Activated T-cell treated with anti-CD3 and anti-CD28 coated beads, Interleukin-2, amount 50 U/mL, for 4 hours (primary cell): ENCODE measurements at regions not wholly inside any gene's neighbourhood (a gene's known extent, or its start where the extent isn't known, plus 50 kb on each side); places are given as distances from the start of the nearest gene placed in this dataset.
"Not testable (repeated sequence)": the region's sequence is repeated elsewhere in the genome, so short reads cannot be mapped to it uniquely, and the experiment has no call there.

ENCODE experiments used
- ATAC-seq, 2 donors: fragments of 200-7000 bp; cut with Tn5 transposase; one replicate each; pipeline ENCODE4 v1.10.0; 2021
- DNase-seq: peaks from one replicate; pipeline ENCODE4 v3.0.0-alpha.2; 2020
- H3K27me3 Mint-ChIP-seq: one replicate; pipeline ENCODE4 v1.8.0; 2021; ENCODE audit warnings: low read depth, mixed read lengths
- H3K36me3 Mint-ChIP-seq: one replicate; pipeline ENCODE4 v1.8.0; 2022; ENCODE audit warnings: mixed read lengths; ENCODE audit not compliant: insufficient read depth
- H3K4me1 Mint-ChIP-seq: one replicate; pipeline ENCODE4 v1.8.0; 2021; ENCODE audit warnings: low read depth, mixed read lengths
- H3K4me3 Mint-ChIP-seq: one replicate; pipeline ENCODE4 v1.8.0; 2021; ENCODE audit warnings: mild to moderate bottlenecking, moderate library complexity, mixed read lengths
- H3K9me3 Mint-ChIP-seq: one replicate; pipeline ENCODE4 v1.8.0; 2021; ENCODE audit warnings: mixed read lengths

DNA sequence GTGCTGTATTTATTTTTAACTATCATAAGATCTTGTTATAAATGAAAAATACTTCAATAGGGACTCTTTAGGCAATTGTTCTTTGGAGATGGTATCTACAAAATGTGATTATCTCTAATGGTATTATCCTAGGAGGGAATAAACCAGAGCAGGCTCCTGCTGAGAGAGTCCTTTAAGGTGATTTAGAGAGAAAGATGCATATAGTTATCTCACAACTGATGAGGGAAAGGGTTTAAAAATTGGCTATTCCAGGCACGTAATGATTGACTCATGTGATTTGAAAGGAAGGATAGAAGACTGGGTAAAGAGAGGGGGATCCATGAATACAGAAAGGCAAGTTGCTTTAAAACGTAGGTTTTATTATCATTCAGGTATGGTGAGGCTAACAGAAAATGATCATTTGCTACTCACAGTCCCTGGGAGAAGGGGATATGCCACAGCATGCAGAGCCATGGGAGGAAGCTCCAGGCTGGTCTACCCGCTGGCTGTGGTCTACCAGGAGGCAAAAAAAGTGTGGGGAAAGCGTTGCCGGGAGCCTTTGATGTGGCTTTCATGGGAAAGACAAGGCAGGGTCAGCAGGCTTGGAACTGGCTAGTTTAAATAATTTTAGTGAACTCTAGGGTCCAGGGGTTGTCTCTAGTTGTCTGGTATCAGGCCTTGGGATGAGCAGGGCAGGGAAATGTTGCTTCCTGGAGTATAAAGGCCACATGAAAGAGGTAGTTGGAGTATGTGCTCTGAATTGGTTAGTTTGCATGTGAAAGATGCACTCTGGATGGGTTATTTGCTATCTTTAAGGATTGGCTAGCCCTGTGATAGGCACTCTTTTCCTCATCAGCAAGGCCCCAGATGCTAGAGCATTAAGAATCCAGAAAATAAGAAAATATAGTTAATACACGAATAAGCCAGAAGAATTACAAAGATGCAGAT, 798.4 kb upstream of the GRM7 start:
- H3K4me3 Mint-ChIP-seq: no peak overlapping the region
- H3K9me3 Mint-ChIP-seq: no peaks in the 10 kb centered on the region
- ATAC-seq (no peak), DNase-seq (no peak)
- no peaks in the 10 kb centered on the region for H3K4me1 Mint-ChIP-seq
- H3K36me3 Mint-ChIP-seq: no peaks in the 10 kb centered on the region
- no peaks in the 10 kb centered on the region for H3K27me3 Mint-ChIP-seq

DNA sequence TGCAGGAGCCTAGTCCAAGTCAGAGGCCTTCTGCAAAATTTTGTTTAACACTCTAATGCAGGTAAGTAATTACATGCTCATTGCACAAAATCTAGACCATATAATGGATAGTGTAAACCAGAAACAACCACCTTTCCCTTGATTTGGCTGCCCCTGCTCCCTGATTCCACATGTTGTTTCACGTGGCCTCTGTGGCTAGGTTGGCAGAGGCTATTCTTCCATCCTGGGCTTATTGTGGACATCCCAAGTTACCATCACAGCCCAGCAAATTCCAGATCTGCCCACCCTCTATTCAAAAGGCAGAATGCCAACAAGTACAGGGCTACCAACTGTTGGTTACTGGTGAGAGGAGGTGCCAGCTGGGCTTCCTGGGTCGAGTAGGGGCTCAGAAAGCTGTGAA, 794.5 kb upstream of the GRM7 start:
- DNase-seq (no peak), ATAC-seq (no peak)
- no peaks in the 10 kb centered on the region for H3K27me3 Mint-ChIP-seq
- no peaks in the 10 kb centered on the region for H3K4me1 Mint-ChIP-seq
- no peak overlapping the region for H3K4me3 Mint-ChIP-seq
- no peaks in the 10 kb centered on the region for H3K36me3 Mint-ChIP-seq
- no peaks in the 10 kb centered on the region for H3K9me3 Mint-ChIP-seq

DNA sequence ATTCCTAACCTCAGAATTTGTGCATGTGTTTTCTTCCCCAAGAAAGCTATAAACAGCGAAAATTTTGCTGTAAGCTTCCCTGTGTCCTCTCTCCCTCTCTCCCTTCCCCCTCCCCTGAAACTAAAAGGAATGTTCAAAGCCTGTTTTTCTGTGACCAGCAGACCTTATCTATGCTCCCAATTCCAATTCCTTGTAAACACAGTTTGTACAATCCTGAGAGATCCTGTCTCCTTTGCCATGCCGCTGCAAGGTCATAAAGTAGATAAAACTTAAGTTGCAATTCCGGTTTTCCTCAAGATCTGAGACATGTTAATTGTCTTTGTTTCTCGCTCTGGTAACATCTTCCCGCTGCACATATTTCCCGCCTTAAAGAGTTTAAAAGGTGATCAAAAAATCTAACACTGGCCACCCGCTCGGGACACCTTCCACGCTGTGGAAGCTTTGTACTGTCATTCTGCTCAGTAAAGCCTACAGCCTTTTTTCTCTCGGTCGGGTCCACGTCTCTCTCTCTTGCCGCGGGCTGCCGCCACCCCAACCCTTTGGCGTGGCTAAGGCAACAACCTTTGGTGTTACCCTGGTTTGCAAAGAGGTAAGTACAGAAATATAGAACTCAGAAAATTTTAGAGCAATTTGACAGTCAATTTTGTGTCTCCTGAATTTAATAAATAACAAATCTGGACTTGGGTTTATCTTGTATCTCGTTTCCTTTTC, 793.9 kb upstream of the GRM7 start:
- H3K4me3 Mint-ChIP-seq, H3K4me1 Mint-ChIP-seq, H3K9me3 Mint-ChIP-seq, DNase-seq, H3K27me3 Mint-ChIP-seq, H3K36me3 Mint-ChIP-seq, ATAC-seq: not testable (repeated sequence)

DNA sequence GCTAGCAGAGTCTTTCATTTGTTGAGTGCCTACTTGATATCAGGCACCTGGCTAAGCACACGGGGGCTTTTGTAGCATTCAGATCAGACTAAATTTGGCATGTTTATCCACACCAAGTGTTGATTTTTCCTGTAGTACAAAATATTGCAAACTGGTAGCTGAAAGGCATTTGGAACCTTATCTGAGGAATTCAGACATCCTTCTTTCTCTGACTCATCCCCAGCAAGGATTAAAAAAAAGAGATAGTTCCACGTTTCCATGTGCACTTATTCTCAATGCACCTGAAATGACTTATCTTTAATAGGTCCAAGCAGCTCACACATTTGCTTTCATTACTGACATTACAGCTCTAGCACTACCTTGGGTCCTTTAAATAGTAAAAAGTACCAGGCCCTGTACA, 786.0 kb upstream of the GRM7 start:
- ATAC-seq: no peak

DNA sequence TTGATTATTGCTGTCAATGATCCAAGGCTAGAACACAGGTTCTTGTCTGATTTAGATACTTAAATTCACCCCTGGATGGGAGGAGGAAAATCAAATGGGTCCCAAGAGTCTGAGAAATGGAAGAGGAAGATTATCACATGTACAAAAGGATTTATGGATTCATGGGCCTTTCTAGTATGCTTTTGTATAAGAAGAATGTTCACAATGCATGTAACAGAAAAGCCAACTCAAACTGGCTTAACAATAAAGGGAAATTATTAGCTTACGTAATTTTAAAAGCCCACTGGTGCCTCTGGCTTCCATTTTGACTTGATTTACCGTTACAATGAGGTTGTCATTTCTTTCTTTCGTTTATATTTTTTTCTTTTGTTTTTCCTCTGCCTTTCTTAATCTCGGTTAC, 782.5 kb upstream of the GRM7 start:
- no peak for ATAC-seq
- no peak overlapping the region for H3K4me3 Mint-ChIP-seq
- no peaks in the 10 kb centered on the region for H3K4me1 Mint-ChIP-seq
- H3K36me3 Mint-ChIP-seq: no peaks in the 10 kb centered on the region
- H3K27me3 Mint-ChIP-seq: no peaks in the 10 kb centered on the region
- peaks cover 5% of the 10 kb centered on the region for H3K9me3 Mint-ChIP-seq
- DNase-seq: no peak

More for the DNA sequence above, 786.0 kb upstream of the GRM7 start:
- H3K27me3 Mint-ChIP-seq: no peaks in the 10 kb centered on the region
- H3K4me1 Mint-ChIP-seq: no peaks in the 10 kb centered on the region
- no peaks in the 10 kb centered on the region for H3K9me3 Mint-ChIP-seq
- no peak for DNase-seq
- H3K36me3 Mint-ChIP-seq: no peaks in the 10 kb centered on the region
- H3K4me3 Mint-ChIP-seq: no peak overlapping the region

DNA sequence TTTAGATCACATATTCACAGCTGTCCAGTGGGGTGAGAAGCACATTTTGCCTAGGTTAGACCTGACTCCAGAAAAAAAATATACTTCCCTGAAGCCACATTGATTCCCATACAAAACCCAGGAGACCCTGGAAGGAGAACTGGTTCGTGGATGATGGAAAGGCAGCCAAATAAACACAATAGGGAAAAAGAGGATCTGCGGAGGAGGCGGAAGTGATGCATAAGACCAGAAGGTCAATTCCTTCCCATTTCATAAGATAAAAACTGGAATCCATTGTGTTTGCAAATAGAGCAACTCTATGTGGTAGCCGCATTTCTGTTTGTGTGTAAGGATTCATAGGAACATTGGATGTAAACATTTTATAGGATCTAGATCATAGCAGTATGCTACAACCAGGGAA, 781.9 kb upstream of the GRM7 start:
- ATAC-seq: no peak
- H3K9me3 Mint-ChIP-seq: peaks cover 7% of the 10 kb centered on the region
- no peaks in the 10 kb centered on the region for H3K27me3 Mint-ChIP-seq
- no peak for DNase-seq
- H3K4me3 Mint-ChIP-seq: no peak overlapping the region
- no peaks in the 10 kb centered on the region for H3K4me1 Mint-ChIP-seq
- H3K36me3 Mint-ChIP-seq: no peaks in the 10 kb centered on the region

DNA sequence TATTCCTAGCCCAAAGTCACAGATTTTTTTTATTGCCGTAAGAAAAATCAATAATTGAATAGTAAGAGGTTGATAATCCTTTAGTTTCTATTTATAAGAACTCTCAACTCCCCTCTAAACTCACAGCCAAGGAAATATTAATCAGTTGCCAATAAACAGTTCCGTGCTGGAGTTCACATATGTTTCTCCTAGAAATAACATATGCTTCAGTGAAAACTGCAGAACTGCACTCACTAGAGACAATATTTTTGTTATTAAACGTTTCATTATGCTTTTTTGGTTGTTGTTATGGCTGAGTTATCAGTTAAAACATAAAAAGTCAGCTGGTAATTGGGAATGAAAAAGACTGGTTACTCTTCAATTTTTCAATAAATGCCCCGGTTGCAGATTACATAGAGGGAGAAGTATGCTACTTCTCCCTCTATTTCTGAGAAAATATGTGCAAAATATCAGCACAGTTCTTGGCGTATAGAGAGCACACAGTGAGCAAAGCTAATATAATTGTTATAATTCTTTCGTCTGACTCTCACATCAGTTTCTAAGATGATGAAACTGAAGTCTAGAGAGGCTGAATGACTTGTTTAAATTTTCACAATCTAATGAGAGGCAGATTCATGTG, 781.2 kb upstream of the GRM7 start:
- H3K4me3 Mint-ChIP-seq: no peak overlapping the region
- H3K4me1 Mint-ChIP-seq: no peaks in the 10 kb centered on the region
- H3K36me3 Mint-ChIP-seq: no peaks in the 10 kb centered on the region
- peaks cover 7% of the 10 kb centered on the region for H3K9me3 Mint-ChIP-seq
- ATAC-seq (no peak), DNase-seq (no peak)
- no peaks in the 10 kb centered on the region for H3K27me3 Mint-ChIP-seq

DNA sequence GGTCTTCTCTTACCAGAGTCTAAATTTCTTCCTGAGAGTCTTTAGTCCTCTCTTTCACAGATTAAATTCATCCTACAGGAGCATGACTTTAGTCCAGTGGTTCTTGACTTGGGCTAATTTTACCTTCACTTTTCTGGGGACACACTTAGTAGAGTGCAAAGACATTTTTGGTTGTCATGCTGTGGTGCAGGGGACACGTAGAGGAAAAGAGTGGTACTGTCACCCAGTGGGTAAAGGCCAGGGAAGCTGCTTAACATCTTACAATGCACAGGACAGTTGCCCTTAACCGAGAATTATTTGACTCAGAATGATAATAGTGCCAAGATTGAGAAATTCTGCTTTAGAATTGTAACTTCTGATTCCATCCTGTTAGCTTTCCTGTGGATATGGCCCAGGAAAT, 772.5 kb upstream of the GRM7 start:
- no peaks in the 10 kb centered on the region for H3K27me3 Mint-ChIP-seq
- DNase-seq: no peak
- H3K4me3 Mint-ChIP-seq: no peak overlapping the region

DNA sequence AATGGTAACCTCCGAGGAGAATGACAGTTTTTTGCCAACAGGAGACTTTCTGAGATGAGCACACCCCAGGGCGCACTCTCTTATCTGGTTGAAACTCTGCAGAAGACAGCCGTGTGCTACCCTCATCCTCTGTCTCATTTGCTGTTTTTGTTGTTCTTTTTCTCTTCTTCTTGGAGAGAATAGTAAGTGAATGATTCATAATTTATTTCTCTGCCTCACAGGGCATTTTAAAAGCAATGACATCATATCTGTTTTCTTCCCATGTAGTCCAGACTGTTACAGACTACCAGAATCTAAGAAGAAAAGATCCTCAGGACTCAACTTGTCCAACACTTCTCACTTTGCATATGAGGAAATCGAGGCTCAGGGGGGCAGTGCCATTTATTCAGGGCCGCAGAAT, 771.1 kb upstream of the GRM7 start:
- Mint-ChIP-seq H3K36me3 (no peaks in the 10 kb centered on the region), H3K4me1 (no peaks in the 10 kb centered on the region), H3K9me3 (no peaks in the 10 kb centered on the region), H3K4me3 (no peak overlapping the region), H3K27me3 (no peaks in the 10 kb centered on the region)
- DNase-seq: no peak
- ATAC-seq: no peak

More for the DNA sequence above, 772.5 kb upstream of the GRM7 start:
- H3K36me3 Mint-ChIP-seq: no peaks in the 10 kb centered on the region
- H3K4me1 Mint-ChIP-seq: no peaks in the 10 kb centered on the region
- no peak for ATAC-seq
- peaks cover 2% of the 10 kb centered on the region for H3K9me3 Mint-ChIP-seq

DNA sequence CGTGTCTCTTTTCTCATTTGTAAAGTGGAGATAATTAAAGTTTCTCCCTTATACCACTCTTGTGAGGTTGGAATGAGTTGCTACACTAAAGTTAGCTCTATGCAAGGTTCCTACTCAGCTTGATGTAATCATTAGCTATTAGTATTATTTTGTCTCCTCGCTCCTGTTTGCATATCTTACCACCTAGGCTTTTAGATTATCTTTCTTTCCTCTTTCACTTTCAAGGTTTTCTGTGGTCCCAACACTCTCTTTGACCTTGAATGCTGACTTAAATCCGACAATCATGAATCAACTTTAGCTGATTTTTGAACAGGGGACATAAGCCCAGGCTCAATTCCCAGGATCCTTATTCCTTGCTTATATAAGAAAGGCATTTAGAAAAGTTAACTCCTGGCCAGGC, 769.7 kb upstream of the GRM7 start:
- Mint-ChIP-seq H3K4me3 (no peak overlapping the region), H3K27me3 (no peaks in the 10 kb centered on the region), H3K4me1 (no peaks in the 10 kb centered on the region), H3K9me3 (no peaks in the 10 kb centered on the region), H3K36me3 (no peaks in the 10 kb centered on the region)
- no peak for ATAC-seq
- DNase-seq: no peak

DNA sequence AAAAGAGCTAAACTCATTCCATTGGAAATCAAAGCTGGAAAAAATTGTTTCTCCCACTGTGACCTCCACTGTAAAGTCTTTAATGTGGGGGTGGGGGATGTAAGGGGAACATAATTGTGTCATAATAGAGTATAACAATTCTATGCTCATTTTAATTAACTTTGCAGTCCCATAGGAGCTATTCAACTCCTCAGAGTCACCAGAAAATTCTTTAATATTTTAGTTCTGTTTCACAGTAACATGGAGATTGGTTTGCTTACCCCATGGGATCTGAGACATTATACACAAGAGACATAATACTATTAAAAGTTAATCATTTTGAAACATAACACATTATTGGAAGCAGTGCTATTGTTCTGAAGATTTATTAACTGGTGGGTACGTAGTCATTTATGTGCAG, 765.9 kb upstream of the GRM7 start:
- DNase-seq: no peak
- Mint-ChIP-seq H3K4me1 (no peaks in the 10 kb centered on the region), H3K36me3 (no peaks in the 10 kb centered on the region), H3K27me3 (no peaks in the 10 kb centered on the region), H3K9me3 (no peaks in the 10 kb centered on the region), H3K4me3 (no peak overlapping the region)
- ATAC-seq: no peak

DNA sequence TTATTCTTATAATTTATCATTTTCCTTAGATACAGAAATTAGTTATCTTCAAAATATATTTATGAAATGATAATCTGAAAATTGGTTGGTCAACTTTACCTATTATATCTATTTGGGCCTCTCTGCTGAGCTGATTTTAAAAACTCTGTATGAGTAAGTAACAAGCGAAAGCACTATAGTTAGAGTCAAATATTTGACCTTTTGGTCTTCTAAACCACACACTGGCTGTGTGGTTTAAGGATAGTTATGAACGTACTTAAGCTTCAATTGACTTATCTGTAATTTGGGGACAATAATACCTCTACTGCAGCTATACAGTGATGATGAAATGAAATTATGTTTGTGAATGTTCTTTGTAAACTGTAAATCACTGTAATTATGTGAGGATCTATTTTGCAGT, 763.9 kb upstream of the GRM7 start:
- ATAC-seq (no peak), DNase-seq (no peak)
- Mint-ChIP-seq H3K9me3 (no peaks in the 10 kb centered on the region), H3K36me3 (no peaks in the 10 kb centered on the region), H3K4me1 (no peaks in the 10 kb centered on the region), H3K4me3 (no peak overlapping the region), H3K27me3 (no peaks in the 10 kb centered on the region)

DNA sequence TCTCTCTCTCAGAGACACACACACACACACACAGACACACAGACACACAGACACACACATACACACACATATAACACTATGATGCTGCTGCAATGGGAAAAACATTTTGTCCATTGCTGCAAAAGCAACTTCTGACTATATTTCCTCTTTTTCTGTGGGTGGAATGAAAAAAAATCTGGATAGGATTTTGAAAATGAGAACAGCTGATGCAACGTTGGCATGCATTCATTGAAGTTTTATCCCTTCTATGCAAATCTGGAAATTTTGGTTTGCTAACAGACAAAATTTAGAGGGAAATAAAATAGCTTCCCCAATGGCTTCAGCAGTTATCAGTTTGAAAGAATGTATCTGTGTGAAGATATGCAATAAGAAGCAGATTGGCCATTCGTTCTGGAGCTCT, 763.4 kb upstream of the GRM7 start:
- H3K36me3 Mint-ChIP-seq: no peaks in the 10 kb centered on the region
- DNase-seq (no peak), ATAC-seq (no peak)
- no peaks in the 10 kb centered on the region for H3K9me3 Mint-ChIP-seq
- H3K27me3 Mint-ChIP-seq: no peaks in the 10 kb centered on the region
- no peaks in the 10 kb centered on the region for H3K4me1 Mint-ChIP-seq
- no peak overlapping the region for H3K4me3 Mint-ChIP-seq

DNA sequence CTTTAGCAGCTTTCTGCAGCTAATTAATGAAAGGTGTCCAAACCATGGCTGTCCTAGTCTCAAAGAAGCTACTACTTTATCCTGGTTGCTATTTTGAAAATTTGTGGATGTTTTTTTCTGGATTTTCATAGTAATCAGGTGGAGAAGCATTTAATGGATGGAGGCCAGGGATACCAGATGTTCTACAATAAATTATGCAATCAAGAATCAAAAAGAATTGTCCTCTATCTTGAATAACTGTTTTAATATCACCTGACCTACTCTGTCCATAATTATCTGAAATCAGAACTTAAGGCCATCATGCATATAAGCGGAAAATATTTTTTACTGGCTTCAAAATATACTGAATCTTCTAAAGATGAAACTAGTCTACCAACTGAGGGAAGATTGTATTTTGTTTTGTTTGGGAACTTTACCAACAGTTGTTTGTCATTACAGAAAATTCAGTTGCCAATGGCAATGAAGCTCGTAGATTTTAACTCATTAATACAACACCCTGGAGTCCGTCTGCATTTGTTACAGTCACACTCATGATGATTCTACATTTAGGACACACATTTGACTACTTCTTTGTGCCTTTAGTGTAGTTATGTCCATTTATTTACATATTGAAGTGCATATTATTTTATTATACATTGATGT, 762.3 kb upstream of the GRM7 start:
- no peak overlapping the region for H3K4me3 Mint-ChIP-seq
- DNase-seq: no peak
- H3K36me3 Mint-ChIP-seq: no peaks in the 10 kb centered on the region
- H3K4me1 Mint-ChIP-seq: no peaks in the 10 kb centered on the region
- H3K27me3 Mint-ChIP-seq: no peaks in the 10 kb centered on the region
- peaks cover 4% of the 10 kb centered on the region for H3K9me3 Mint-ChIP-seq
- ATAC-seq: no peak
